ENCODE measurements at regions not wholly inside any gene's neighbourhood (a gene's known extent, or its start where the extent isn't known, plus 50 kb on each side); places are given as distances from the start of the nearest gene placed in this dataset.

DNA sequence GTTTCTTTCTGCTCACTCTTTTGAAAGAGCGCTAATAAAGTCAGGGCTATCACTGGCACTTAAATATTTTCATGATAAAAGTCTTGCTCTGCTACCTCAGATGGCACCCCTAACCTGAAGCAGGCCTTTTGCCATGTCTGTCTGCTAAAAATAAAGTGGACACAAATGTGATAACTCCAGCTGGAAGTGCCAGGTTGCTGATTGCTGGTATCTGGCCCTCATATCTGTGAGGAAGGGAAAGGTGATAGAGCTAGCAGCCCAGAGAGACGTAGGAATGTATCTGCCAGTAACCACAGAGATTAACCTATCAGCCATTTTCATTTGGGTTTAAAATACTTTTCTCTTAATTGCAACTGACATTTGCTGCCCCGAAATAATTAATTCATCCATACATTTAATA lies 127.9 kb downstream of the GRIN2B start:
- TF ChIP-seq BHLHE40 (IDR thresholded peaks at IDR 0.05; ENCODE audit: low read depth, low read length) (no peak), JUN (IDR thresholded peaks at IDR 0.05) (no peak), CEBPB (IDR thresholded peaks at IDR 0.05) (no peak), EP300 (IDR thresholded peaks at IDR 0.05) (no peak), RNF2 (IDR thresholded peaks at IDR 0.05; ENCODE audit: borderline replicate concordance, low read depth) (no peak), SMC3 (IDR thresholded peaks at IDR 0.05) (no peak), HDAC2 (IDR thresholded peaks at IDR 0.05) (no peak), NFE2L2 (conservative IDR thresholded peaks at IDR 0.05; ENCODE audit: low read length) (no peak)
- TF ChIP-seq, protein P1, sequence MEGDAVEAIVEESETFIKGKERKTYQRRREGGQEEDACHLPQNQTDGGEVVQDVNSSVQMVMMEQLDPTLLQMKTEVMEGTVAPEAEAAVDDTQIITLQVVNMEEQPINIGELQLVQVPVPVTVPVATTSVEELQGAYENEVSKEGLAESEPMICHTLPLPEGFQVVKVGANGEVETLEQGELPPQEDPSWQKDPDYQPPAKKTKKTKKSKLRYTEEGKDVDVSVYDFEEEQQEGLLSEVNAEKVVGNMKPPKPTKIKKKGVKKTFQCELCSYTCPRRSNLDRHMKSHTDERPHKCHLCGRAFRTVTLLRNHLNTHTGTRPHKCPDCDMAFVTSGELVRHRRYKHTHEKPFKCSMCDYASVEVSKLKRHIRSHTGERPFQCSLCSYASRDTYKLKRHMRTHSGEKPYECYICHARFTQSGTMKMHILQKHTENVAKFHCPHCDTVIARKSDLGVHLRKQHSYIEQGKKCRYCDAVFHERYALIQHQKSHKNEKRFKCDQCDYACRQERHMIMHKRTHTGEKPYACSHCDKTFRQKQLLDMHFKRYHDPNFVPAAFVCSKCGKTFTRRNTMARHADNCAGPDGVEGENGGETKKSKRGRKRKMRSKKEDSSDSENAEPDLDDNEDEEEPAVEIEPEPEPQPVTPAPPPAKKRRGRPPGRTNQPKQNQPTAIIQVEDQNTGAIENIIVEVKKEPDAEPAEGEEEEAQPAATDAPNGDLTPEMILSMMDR (IDR thresholded peaks at IDR 0.05), result no peak
- TF ChIP-seq, protein P2, sequence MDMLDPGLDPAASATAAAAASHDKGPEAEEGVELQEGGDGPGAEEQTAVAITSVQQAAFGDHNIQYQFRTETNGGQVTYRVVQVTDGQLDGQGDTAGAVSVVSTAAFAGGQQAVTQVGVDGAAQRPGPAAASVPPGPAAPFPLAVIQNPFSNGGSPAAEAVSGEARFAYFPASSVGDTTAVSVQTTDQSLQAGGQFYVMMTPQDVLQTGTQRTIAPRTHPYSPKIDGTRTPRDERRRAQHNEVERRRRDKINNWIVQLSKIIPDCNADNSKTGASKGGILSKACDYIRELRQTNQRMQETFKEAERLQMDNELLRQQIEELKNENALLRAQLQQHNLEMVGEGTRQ (IDR thresholded peaks at IDR 0.05), result no peak
- TF ChIP-seq, protein P3, sequence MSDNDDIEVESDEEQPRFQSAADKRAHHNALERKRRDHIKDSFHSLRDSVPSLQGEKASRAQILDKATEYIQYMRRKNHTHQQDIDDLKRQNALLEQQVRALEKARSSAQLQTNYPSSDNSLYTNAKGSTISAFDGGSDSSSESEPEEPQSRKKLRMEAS (IDR thresholded peaks at IDR 0.05), result no peak

Measured in A549 (cell line).